ENCODE measurements at regions not wholly inside any gene's neighbourhood (a gene's known extent, or its start where the extent isn't known, plus 50 kb on each side); places are given as distances from the start of the nearest gene placed in this dataset.

DNA sequence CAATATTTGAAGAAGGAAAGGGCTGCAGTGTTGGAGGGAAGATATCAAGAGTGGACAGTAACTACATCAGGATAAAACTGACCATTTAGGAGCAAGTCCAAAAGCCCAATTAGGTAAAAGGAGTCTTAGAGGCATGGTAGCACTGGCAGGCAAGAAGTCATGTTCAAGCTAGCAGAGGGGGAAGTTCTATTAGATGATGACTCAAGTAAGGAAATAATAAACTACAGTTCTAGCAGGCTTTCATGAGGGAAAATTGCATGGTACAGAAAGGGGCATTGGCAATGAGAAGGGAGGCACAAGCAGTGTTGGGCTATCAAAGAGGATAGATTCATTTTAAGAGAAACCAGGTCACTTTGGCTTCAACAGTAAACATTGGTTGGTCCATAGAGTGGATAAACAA is 156.1 kb upstream of the PTPRK start:
- Histone ChIP-seq H3F3A (replicated peaks; ENCODE audit: low read depth) (no peaks in the 10 kb centered on the region), H3K9me2 (ENCODE audit: insufficient read depth) (no peaks in the 10 kb centered on the region), H3K36me3 (ENCODE audit: insufficient read depth) (no peaks in the 10 kb centered on the region), H3K4me2 (no peak overlapping the region), H3K27ac (ENCODE audit: low read depth) (no peak overlapping the region), H3K79me2 (replicated peaks; ENCODE audit: insufficient read depth) (no peaks in the 10 kb centered on the region), H3K27me3 (ENCODE audit: insufficient read depth) (no peaks in the 10 kb centered on the region), H3K4me1 (ENCODE audit: insufficient read depth) (no peaks in the 10 kb centered on the region), H3K4me3 (no peak overlapping the region), H4K20me1 (replicated peaks; ENCODE audit: insufficient read depth) (no peaks in the 10 kb centered on the region), H2AFZ (no peak overlapping the region)
- Mint-ChIP-seq H3K27me3 (ENCODE audit: insufficient read depth, low read depth, poor library complexity) (peaks cover 3% of the 10 kb centered on the region), H3K4me3 (no peak overlapping the region), H3K27ac (no peak overlapping the region), H3K36me3 (ENCODE audit: low read depth) (no peaks in the 10 kb centered on the region), H3K4me1 (no peaks in the 10 kb centered on the region), H3K9me3 (peaks cover 4% of the 10 kb centered on the region; the same call in 1 of the 3 replicates)
- ATAC-seq (no peak), DNase-seq (ENCODE audit: low spot score) (no peak)
- TF ChIP-seq EZH2phosphoT487 (IDR thresholded peaks at IDR 0.05; ENCODE audit: unreplicated experiment) (no peak), JUNB (IDR thresholded peaks at IDR 0.05; ENCODE audit: unreplicated experiment) (no peak), CREB1 (CRISPR knock-in tag; IDR thresholded peaks at IDR 0.05; ENCODE audit: low read depth) (no peak), POLR2AphosphoS5 (IDR thresholded peaks at IDR 0.05; ENCODE audit: low read depth) (no peak)
- TF ChIP-seq, protein P1, sequence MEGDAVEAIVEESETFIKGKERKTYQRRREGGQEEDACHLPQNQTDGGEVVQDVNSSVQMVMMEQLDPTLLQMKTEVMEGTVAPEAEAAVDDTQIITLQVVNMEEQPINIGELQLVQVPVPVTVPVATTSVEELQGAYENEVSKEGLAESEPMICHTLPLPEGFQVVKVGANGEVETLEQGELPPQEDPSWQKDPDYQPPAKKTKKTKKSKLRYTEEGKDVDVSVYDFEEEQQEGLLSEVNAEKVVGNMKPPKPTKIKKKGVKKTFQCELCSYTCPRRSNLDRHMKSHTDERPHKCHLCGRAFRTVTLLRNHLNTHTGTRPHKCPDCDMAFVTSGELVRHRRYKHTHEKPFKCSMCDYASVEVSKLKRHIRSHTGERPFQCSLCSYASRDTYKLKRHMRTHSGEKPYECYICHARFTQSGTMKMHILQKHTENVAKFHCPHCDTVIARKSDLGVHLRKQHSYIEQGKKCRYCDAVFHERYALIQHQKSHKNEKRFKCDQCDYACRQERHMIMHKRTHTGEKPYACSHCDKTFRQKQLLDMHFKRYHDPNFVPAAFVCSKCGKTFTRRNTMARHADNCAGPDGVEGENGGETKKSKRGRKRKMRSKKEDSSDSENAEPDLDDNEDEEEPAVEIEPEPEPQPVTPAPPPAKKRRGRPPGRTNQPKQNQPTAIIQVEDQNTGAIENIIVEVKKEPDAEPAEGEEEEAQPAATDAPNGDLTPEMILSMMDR (conservative IDR thresholded peaks at IDR 0.05; ENCODE audit: low read depth in 2 of 2): no peak

DNA sequence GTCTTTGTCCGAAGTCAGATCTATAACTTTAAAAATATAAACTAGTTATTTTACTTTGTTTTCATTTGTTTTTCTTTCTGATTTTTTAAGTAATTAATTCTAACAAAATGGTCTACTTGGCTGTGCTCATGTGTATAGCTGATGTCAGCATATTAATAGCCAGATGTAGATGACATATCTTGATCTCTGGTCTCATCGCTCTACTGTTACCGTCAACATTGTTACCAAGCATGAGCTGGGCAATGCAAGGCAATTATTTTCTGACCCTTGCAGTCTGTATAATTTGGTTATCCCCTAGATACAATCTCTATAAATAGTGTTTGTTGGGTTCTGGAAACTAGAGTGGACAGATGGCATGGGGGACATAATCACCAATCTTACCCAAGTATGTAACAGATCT is 151.6 kb upstream of the PTPRK start:
- Mint-ChIP-seq H3K4me3 (no peak overlapping the region), H3K9me3 (no peaks in the 10 kb centered on the region), H3K27me3 (ENCODE audit: insufficient read depth, low read depth, poor library complexity) (peaks cover 3% of the 10 kb centered on the region), H3K36me3 (ENCODE audit: low read depth) (no peaks in the 10 kb centered on the region), H3K27ac (no peak overlapping the region), H3K4me1 (no peaks in the 10 kb centered on the region)
- 0 out of 2 replicates have a peak, but pooled peaks cover 7% of the 10 kb centered on the region for H3K9me2 ChIP-seq (ENCODE audit: insufficient read depth)
- H4K20me1 ChIP-seq (replicated peaks; ENCODE audit: insufficient read depth): no peaks in the 10 kb centered on the region
- H3K36me3 ChIP-seq (ENCODE audit: insufficient read depth): no peaks in the 10 kb centered on the region
- no peak overlapping the region for H2AFZ ChIP-seq
- no peak overlapping the region for H3K4me3 ChIP-seq
- H3K27me3 ChIP-seq (ENCODE audit: insufficient read depth): no peaks in the 10 kb centered on the region
- no peaks in the 10 kb centered on the region for H3K4me1 ChIP-seq (ENCODE audit: insufficient read depth)
- no peak for ATAC-seq
- TF ChIP-seq NANOG (IDR thresholded peaks at IDR 0.05; ENCODE audit: borderline replicate concordance) (no peak), JUNB (IDR thresholded peaks at IDR 0.05; ENCODE audit: unreplicated experiment) (no peak), POLR2AphosphoS5 (IDR thresholded peaks at IDR 0.05; ENCODE audit: low read depth) (no peak)
- TF ChIP-seq, protein P2, sequence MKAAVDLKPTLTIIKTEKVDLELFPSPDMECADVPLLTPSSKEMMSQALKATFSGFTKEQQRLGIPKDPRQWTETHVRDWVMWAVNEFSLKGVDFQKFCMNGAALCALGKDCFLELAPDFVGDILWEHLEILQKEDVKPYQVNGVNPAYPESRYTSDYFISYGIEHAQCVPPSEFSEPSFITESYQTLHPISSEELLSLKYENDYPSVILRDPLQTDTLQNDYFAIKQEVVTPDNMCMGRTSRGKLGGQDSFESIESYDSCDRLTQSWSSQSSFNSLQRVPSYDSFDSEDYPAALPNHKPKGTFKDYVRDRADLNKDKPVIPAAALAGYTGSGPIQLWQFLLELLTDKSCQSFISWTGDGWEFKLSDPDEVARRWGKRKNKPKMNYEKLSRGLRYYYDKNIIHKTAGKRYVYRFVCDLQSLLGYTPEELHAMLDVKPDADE (IDR thresholded peaks at IDR 0.05): no peak
- no peaks in the 10 kb centered on the region for H3K79me2 ChIP-seq (replicated peaks; ENCODE audit: insufficient read depth)
- H3K27ac ChIP-seq (ENCODE audit: low read depth): no peak overlapping the region
- DNase-seq (ENCODE audit: low spot score): no peak
- no peak overlapping the region for H3K4me2 ChIP-seq
- no peaks in the 10 kb centered on the region for H3F3A ChIP-seq (replicated peaks; ENCODE audit: low read depth)

DNA sequence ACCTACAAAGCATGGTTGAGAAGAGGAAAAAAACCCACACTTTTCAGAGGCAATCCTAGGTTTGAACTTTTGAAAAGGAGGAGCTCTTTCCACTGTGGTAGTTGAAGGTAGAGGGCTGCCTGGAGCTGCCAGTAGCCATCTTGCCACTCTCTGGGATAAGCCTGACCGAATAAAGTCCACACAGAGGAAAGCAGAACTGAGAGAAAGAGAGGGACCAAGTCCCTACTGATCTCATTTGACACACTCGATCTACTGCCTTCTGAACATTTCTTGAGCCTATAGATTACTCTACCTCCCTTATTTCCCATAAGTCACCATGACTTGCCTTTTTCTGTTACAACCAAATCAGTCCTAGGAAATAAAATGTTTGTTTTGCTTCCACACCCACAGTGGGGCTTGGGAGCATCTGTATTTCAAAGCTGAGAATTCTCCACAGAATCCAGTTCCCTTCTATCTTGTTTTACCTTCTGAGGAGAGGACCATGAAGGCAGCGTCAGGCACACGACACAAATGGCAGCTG is 147.0 kb upstream of the PTPRK start:
- Mint-ChIP-seq H3K9me3 (no peaks in the 10 kb centered on the region), H3K4me1 (no peaks in the 10 kb centered on the region), H3K27ac (no peak overlapping the region), H3K27me3 (ENCODE audit: insufficient read depth, low read depth, poor library complexity) (no peaks in the 10 kb centered on the region), H3K36me3 (ENCODE audit: low read depth) (no peaks in the 10 kb centered on the region), H3K4me3 (no peak overlapping the region)
- Histone ChIP-seq H3K36me3 (ENCODE audit: insufficient read depth) (no peaks in the 10 kb centered on the region), H3K79me2 (replicated peaks; ENCODE audit: insufficient read depth) (no peaks in the 10 kb centered on the region), H3K9me2 (ENCODE audit: insufficient read depth) (0 out of 2 replicates have a peak, but pooled peaks cover 7% of the 10 kb centered on the region), H4K20me1 (replicated peaks; ENCODE audit: insufficient read depth) (no peaks in the 10 kb centered on the region), H3F3A (replicated peaks; ENCODE audit: low read depth) (no peaks in the 10 kb centered on the region), H3K4me3 (no peak overlapping the region), H3K4me2 (no peak overlapping the region), H3K4me1 (ENCODE audit: insufficient read depth) (no peaks in the 10 kb centered on the region), H2AFZ (peak overlapping the region; percentile 89), H3K27me3 (ENCODE audit: insufficient read depth) (no peaks in the 10 kb centered on the region), H3K27ac (ENCODE audit: low read depth) (no peak overlapping the region)
- ATAC-seq: no peak
- DNase-seq (ENCODE audit: low spot score): no peak
- TF ChIP-seq EZH2phosphoT487 (IDR thresholded peaks at IDR 0.05; ENCODE audit: unreplicated experiment) (no peak), POLR2AphosphoS5 (IDR thresholded peaks at IDR 0.05; ENCODE audit: low read depth) (no peak), ZNF114 (CRISPR knock-in tag; IDR thresholded peaks at IDR 0.05) (no peak), NANOG (IDR thresholded peaks at IDR 0.05; ENCODE audit: borderline replicate concordance) (no peak), CREB1 (CRISPR knock-in tag; IDR thresholded peaks at IDR 0.05; ENCODE audit: low read depth) (no peak), JUNB (IDR thresholded peaks at IDR 0.05; ENCODE audit: unreplicated experiment) (no peak), STAT1 (IDR thresholded peaks at IDR 0.05; ENCODE audit: unreplicated experiment) (no peak)
- TF ChIP-seq, protein P3, sequence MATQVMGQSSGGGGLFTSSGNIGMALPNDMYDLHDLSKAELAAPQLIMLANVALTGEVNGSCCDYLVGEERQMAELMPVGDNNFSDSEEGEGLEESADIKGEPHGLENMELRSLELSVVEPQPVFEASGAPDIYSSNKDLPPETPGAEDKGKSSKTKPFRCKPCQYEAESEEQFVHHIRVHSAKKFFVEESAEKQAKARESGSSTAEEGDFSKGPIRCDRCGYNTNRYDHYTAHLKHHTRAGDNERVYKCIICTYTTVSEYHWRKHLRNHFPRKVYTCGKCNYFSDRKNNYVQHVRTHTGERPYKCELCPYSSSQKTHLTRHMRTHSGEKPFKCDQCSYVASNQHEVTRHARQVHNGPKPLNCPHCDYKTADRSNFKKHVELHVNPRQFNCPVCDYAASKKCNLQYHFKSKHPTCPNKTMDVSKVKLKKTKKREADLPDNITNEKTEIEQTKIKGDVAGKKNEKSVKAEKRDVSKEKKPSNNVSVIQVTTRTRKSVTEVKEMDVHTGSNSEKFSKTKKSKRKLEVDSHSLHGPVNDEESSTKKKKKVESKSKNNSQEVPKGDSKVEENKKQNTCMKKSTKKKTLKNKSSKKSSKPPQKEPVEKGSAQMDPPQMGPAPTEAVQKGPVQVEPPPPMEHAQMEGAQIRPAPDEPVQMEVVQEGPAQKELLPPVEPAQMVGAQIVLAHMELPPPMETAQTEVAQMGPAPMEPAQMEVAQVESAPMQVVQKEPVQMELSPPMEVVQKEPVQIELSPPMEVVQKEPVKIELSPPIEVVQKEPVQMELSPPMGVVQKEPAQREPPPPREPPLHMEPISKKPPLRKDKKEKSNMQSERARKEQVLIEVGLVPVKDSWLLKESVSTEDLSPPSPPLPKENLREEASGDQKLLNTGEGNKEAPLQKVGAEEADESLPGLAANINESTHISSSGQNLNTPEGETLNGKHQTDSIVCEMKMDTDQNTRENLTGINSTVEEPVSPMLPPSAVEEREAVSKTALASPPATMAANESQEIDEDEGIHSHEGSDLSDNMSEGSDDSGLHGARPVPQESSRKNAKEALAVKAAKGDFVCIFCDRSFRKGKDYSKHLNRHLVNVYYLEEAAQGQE (IDR thresholded peaks at IDR 0.05; ENCODE audit: unreplicated experiment): no peak
- TF ChIP-seq, protein P1 (conservative IDR thresholded peaks at IDR 0.05; ENCODE audit: low read depth in 2 of 2): no peak

Data from GM23338 (cell line).